ENCODE measurements at regions not wholly inside any gene's neighbourhood (a gene's known extent, or its start where the extent isn't known, plus 50 kb on each side); places are given as distances from the start of the nearest gene placed in this dataset.
"Not testable (repeated sequence)": the region's sequence is repeated elsewhere in the genome, so short reads cannot be mapped to it uniquely, and the experiment has no call there.

GRCh38 chr12:131251336-131252101 is 297.8 kb downstream of the ADGRD1 start:
- DNase-seq, result no peak

- DNase-seq, result no peak
Observed at GRCh38 chr12:131253376-131254026, 299.8 kb downstream of the ADGRD1 start.

- DNase-seq, result no peak
Observed at GRCh38 chr12:131254374-131254773, 300.7 kb downstream of the ADGRD1 start.

GRCh38 chr12:131258398-131258797 is 304.7 kb downstream of the ADGRD1 start:
- no peak for DNase-seq

GRCh38 chr12:131260251-131260905 is 306.7 kb downstream of the ADGRD1 start:
- DNase-seq, result no peak

- no peak for DNase-seq
Observed at GRCh38 chr12:131260954-131261353, 307.2 kb downstream of the ADGRD1 start.

- no peak for DNase-seq
Observed at GRCh38 chr12:131261906-131262305, 308.2 kb downstream of the ADGRD1 start.

- DNase-seq, result no peak
Observed at GRCh38 chr12:131263626-131264025, 309.9 kb downstream of the ADGRD1 start.

- no peak for DNase-seq
Observed at GRCh38 chr12:131264635-131265034, 310.9 kb downstream of the ADGRD1 start.

GRCh38 chr12:131266591-131267467 is 313.1 kb downstream of the ADGRD1 start:
- DNase-seq, result no peak

GRCh38 chr12:131267576-131267975 is 313.9 kb downstream of the ADGRD1 start:
- no peak for DNase-seq

- DNase-seq, result not testable (repeated sequence)
Observed at GRCh38 chr12:131268123-131268522, 314.4 kb downstream of the ADGRD1 start.

- not testable (repeated sequence) for DNase-seq
Observed at GRCh38 chr12:131268571-131268970, 314.9 kb downstream of the ADGRD1 start.

- no peak for DNase-seq
Observed at GRCh38 chr12:131269551-131269950, 315.8 kb downstream of the ADGRD1 start.

GRCh38 chr12:131269977-131270376 is 316.3 kb downstream of the ADGRD1 start:
- not testable (repeated sequence) for DNase-seq

- DNase-seq, result no peak
Observed at GRCh38 chr12:131271724-131272123, 318.0 kb downstream of the ADGRD1 start.

GRCh38 chr12:131272283-131272814 is 318.6 kb downstream of the ADGRD1 start:
- DNase-seq, result not testable (repeated sequence)

GRCh38 chr12:131273291-131273845 is 319.7 kb downstream of the ADGRD1 start:
- no peak for DNase-seq

- no peak for DNase-seq
Observed at GRCh38 chr12:131274061-131274460, 320.4 kb downstream of the ADGRD1 start.

GRCh38 chr12:131274906-131275305 is 321.2 kb downstream of the ADGRD1 start:
- no peak for DNase-seq

GRCh38 chr12:131275824-131276223 is 322.1 kb downstream of the ADGRD1 start:
- DNase-seq, result no peak

GRCh38 chr12:131276501-131277185 is 322.9 kb downstream of the ADGRD1 start:
- no peak for DNase-seq

All from left hindlimb (tissue), 1 donor.